ENCODE measurements at regions not wholly inside any gene's neighbourhood (a gene's known extent, or its start where the extent isn't known, plus 50 kb on each side); places are given as distances from the start of the nearest gene placed in this dataset.

DNA sequence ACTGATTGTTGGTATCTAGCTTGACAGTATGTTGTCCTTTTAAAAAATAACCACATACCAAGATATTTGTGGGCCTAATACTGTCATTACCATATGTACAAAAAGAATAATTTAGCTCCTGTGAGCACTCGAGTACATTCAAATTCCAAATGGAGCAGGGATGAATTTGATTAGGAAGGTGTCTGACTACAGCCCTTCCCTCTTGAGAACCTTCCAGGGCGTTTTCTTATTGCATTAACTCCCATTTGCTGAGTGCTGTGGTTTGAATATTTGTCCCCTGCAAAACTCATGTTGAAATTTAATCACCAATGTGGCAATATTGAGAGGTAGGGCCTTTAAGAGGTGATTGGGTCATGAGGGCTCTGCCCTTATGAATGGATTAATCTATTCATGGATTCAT is 76.9 kb upstream of the RALY start:
- Histone ChIP-seq H3K9me3 (ENCODE audit: control insufficient read depth, insufficient read depth, low read length) (no peaks in the 10 kb centered on the region), H3K56ac (ENCODE audit: extremely low read depth, insufficient read depth, low read length) (no peak overlapping the region), H3K4me3 (ENCODE audit: insufficient read depth, low read depth, low read length) (no peak overlapping the region), H3K14ac (replicated peaks; ENCODE audit: low read depth, low read length) (no peak overlapping the region), H2BK120ac (ENCODE audit: low read depth, low read length) (no peak overlapping the region), H3K79me1 (ENCODE audit: low read depth in 1 of 2, low read length in 2 of 2) (no peaks in the 10 kb centered on the region), H3K23ac (ENCODE audit: low read depth, low read length) (no peak overlapping the region), H4K91ac (ENCODE audit: insufficient read depth, low read depth, low read length) (no peak overlapping the region), H4K20me1 (ENCODE audit: insufficient read depth, low read length) (no peaks in the 10 kb centered on the region), H2BK5ac (ENCODE audit: low read depth, low read length, poor library complexity, severe bottlenecking) (no peak overlapping the region), H4K5ac (ENCODE audit: low read depth, low read length) (no peak overlapping the region), H3K27me3 (ENCODE audit: control insufficient read depth, insufficient read depth, low read length) (peaks cover 5% of the 10 kb centered on the region), H3K4me2 (ENCODE audit: low read depth, low read length) (no peak overlapping the region), H3K27ac (ENCODE audit: insufficient read depth, low read length) (no peak overlapping the region), H3K9me1 (ENCODE audit: insufficient read depth, low read length) (no peaks in the 10 kb centered on the region; the same call in 1 of the 2 replicates), H4K8ac (ENCODE audit: low read depth in 2 of 2, low read length in 2 of 2) (no peak overlapping the region), H2BK15ac (ENCODE audit: low read depth, low read length) (no peak overlapping the region), H2BK20ac (ENCODE audit: low read depth, low read length) (no peak overlapping the region), H3K4ac (ENCODE audit: low read depth, low read length) (no peak overlapping the region), H3K18ac (ENCODE audit: low read depth, low read length) (no peak overlapping the region), H3K9ac (ENCODE audit: low read depth, low read length) (no peak overlapping the region), H2AK5ac (ENCODE audit: low read depth, low read length) (no peak overlapping the region), H2AK9ac (replicated peaks; ENCODE audit: low read depth, low read length, poor library complexity) (no peak overlapping the region), H2AFZ (replicated peaks; ENCODE audit: low read length, poor library complexity) (no peak overlapping the region), H3K36me3 (ENCODE audit: control insufficient read depth, insufficient read depth, low read length) (no peaks in the 10 kb centered on the region), H3K4me1 (ENCODE audit: control insufficient read depth, insufficient read depth, low read length) (no peaks in the 10 kb centered on the region; the same call in 1 of the 2 replicates)
- DNase-seq (no peak), ATAC-seq (ENCODE audit: low read depth) (no peak)
- POLR2A ChIA-PET (ENCODE audit: unreplicated experiment): no interaction called here
- intact Hi-C loops (cut with micrococcal nuclease): no loop called here
- no TSS peak for BruUV-seq (replicated peaks)
- WGBS, 2 experiments (ENCODE audit: extremely low coverage in 2 of 2, insufficient read length in 1 of 2): no CpG with 5 or more reads among the region's 2 CpGs
- dilution Hi-C loops (cut with HindIII; ENCODE audit: low sequenced_read_pairs, unreplicated experiment): no loop called here
- CTCF ChIA-PET: no interaction called here
- in situ Hi-C loops (cut with MboI; ENCODE audit: low sequenced_read_pairs): no loop called here
- TF ChIP-seq CHD1 (IDR thresholded peaks at IDR 0.05; ENCODE audit: low read depth, low read length) (no peak), RFX5 (IDR thresholded peaks at IDR 0.05; ENCODE audit: low read depth, low read length) (no peak), NFE2L2 (IDR thresholded peaks at IDR 0.05; ENCODE audit: low read depth, low read length) (no peak), MXI1 (IDR thresholded peaks at IDR 0.05; ENCODE audit: borderline replicate concordance, low read depth, low read length) (no peak), MAFK (IDR thresholded peaks at IDR 0.05; ENCODE audit: low read depth, low read length) (no peak), POLR2A (IDR thresholded peaks at IDR 0.05; ENCODE audit: low read depth, low read length) (no peak), MAZ (IDR thresholded peaks at IDR 0.05; ENCODE audit: borderline replicate concordance, low read depth, low read length) (no peak), RAD21 (IDR thresholded peaks at IDR 0.05; ENCODE audit: low read length) (no peak), CEBPB (IDR thresholded peaks at IDR 0.05; ENCODE audit: low read depth, low read length) (no peak)
- TF ChIP-seq, protein P1, sequence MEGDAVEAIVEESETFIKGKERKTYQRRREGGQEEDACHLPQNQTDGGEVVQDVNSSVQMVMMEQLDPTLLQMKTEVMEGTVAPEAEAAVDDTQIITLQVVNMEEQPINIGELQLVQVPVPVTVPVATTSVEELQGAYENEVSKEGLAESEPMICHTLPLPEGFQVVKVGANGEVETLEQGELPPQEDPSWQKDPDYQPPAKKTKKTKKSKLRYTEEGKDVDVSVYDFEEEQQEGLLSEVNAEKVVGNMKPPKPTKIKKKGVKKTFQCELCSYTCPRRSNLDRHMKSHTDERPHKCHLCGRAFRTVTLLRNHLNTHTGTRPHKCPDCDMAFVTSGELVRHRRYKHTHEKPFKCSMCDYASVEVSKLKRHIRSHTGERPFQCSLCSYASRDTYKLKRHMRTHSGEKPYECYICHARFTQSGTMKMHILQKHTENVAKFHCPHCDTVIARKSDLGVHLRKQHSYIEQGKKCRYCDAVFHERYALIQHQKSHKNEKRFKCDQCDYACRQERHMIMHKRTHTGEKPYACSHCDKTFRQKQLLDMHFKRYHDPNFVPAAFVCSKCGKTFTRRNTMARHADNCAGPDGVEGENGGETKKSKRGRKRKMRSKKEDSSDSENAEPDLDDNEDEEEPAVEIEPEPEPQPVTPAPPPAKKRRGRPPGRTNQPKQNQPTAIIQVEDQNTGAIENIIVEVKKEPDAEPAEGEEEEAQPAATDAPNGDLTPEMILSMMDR (conservative IDR thresholded peaks at IDR 0.05; ENCODE audit: low read depth, low read length): no peak
- TF ChIP-seq, protein P2, sequence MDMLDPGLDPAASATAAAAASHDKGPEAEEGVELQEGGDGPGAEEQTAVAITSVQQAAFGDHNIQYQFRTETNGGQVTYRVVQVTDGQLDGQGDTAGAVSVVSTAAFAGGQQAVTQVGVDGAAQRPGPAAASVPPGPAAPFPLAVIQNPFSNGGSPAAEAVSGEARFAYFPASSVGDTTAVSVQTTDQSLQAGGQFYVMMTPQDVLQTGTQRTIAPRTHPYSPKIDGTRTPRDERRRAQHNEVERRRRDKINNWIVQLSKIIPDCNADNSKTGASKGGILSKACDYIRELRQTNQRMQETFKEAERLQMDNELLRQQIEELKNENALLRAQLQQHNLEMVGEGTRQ (IDR thresholded peaks at IDR 0.05; ENCODE audit: low read depth, low read length): no peak
- TF ChIP-seq, protein P3, sequence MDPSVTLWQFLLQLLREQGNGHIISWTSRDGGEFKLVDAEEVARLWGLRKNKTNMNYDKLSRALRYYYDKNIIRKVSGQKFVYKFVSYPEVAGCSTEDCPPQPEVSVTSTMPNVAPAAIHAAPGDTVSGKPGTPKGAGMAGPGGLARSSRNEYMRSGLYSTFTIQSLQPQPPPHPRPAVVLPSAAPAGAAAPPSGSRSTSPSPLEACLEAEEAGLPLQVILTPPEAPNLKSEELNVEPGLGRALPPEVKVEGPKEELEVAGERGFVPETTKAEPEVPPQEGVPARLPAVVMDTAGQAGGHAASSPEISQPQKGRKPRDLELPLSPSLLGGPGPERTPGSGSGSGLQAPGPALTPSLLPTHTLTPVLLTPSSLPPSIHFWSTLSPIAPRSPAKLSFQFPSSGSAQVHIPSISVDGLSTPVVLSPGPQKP (IDR thresholded peaks at IDR 0.05; ENCODE audit: borderline replicate concordance, low read depth, low read length): no peak
